BE2C (cell line): ENCODE measurements at regions not wholly inside any gene's neighbourhood (a gene's known extent, or its start where the extent isn't known, plus 50 kb on each side); places are given as distances from the start of the nearest gene placed in this dataset.
"Not testable (repeated sequence)": the region's sequence is repeated elsewhere in the genome, so short reads cannot be mapped to it uniquely, and the experiment has no call there.

Experiments
- DNase-seq: peaks from one replicate; pipeline ENCODE4 v3.0.0-alpha.2; 2020
- H3K27me3 ChIP-seq: fragments of 250-450 bp; sonication (Bioruptor Pico); 2 replicates; pipeline ENCODE4 v1.5.1; 2020; ENCODE audit warnings: mild to moderate bottlenecking
- H3K36me3 ChIP-seq: fragments of 250-450 bp; sonication (Bioruptor Pico); 2 replicates; pipeline ENCODE4 v1.5.1; 2020; ENCODE audit warnings: mild to moderate bottlenecking
- H3K4me1 ChIP-seq: fragments of 250-450 bp; sonication (Bioruptor Pico); 2 replicates; pipeline ENCODE4 v1.5.1; 2020
- H3K4me3 ChIP-seq: 2 replicates; pipeline ENCODE4 v1.5.1; 2011; ENCODE audit warnings: low read depth, low read length
- H3K9me3 ChIP-seq: fragments of 250-450 bp; sonication (Bioruptor Pico); 2 replicates; pipeline ENCODE4 v1.5.1; 2020
- CTCF ChIP-seq: IDR thresholded peaks from 2 replicates; pipeline ENCODE4 v1.5.1; 2012; ENCODE audit warnings: mild to moderate bottlenecking, low read depth, low read length

GRCh38 chr13:26485786-26486185 lies 71.7 kb upstream of the WASF3 start:
- H3K36me3 ChIP-seq, result no peaks in the 10 kb centered on the region
- H3K4me1 ChIP-seq, result no peaks in the 10 kb centered on the region
- H3K27me3 ChIP-seq, result no peaks in the 10 kb centered on the region; the same call in 1 of the 2 replicates
- no peaks in the 10 kb centered on the region for H3K9me3 ChIP-seq
- no peak for DNase-seq
- no peak overlapping the region for H3K4me3 ChIP-seq
- no peak for TF ChIP-seq CTCF

- Histone ChIP-seq H3K36me3 (no peaks in the 10 kb centered on the region), H3K27me3 (no peaks in the 10 kb centered on the region; the same call in 1 of the 2 replicates)
These were observed 70.9 kb upstream of the WASF3 start for GRCh38 chr13:26486550-26486949.

GRCh38 chr13:26487781-26488180 lies 69.7 kb upstream of the WASF3 start:
- DNase-seq, result no peak
- Histone ChIP-seq H3K4me3 (no peak overlapping the region), H3K9me3 (no peaks in the 10 kb centered on the region), H3K27me3 (no peaks in the 10 kb centered on the region; the same call in 1 of the 2 replicates), H3K4me1 (no peaks in the 10 kb centered on the region), H3K36me3 (no peaks in the 10 kb centered on the region)
- no peak for TF ChIP-seq CTCF

More at GRCh38 chr13:26486550-26486949, 70.9 kb upstream of the WASF3 start:
- TF ChIP-seq CTCF, result no peak
- Histone ChIP-seq H3K9me3 (no peaks in the 10 kb centered on the region), H3K4me3 (no peak overlapping the region), H3K4me1 (no peaks in the 10 kb centered on the region)
- no peak for DNase-seq

GRCh38 chr13:26488236-26489003 lies 69.1 kb upstream of the WASF3 start:
- Histone ChIP-seq H3K4me3 (no peak overlapping the region), H3K4me1 (no peaks in the 10 kb centered on the region), H3K36me3 (no peaks in the 10 kb centered on the region), H3K27me3 (no peaks in the 10 kb centered on the region; the same call in 1 of the 2 replicates), H3K9me3 (no peaks in the 10 kb centered on the region)
- no peak for TF ChIP-seq CTCF
- no peak for DNase-seq

- DNase-seq, H3K4me1 ChIP-seq, H3K9me3 ChIP-seq, H3K27me3 ChIP-seq, H3K4me3 ChIP-seq, H3K36me3 ChIP-seq: not testable (repeated sequence)
These were observed 65.2 kb upstream of the WASF3 start for GRCh38 chr13:26492301-26492700.

GRCh38 chr13:26494571-26495195 lies 62.8 kb upstream of the WASF3 start:
- Histone ChIP-seq H3K9me3 (no peaks in the 10 kb centered on the region), H3K4me1 (no peaks in the 10 kb centered on the region), H3K36me3 (no peaks in the 10 kb centered on the region), H3K27me3 (no peaks in the 10 kb centered on the region; the same call in 1 of the 2 replicates), H3K4me3 (no peak overlapping the region)
- TF ChIP-seq CTCF, result no peak
- no peak for DNase-seq
